Uterus (tissue), 3 donors: ENCODE measurements at regions not wholly inside any gene's neighbourhood (a gene's known extent, or its start where the extent isn't known, plus 50 kb on each side); places are given as distances from the start of the nearest gene placed in this dataset.

Experiments
- DNase-seq, 2 donors: peaks; one replicate each; pipeline ENCODE4 v3.0.0-alpha.2; 2019 to 2020
- H3K27ac ChIP-seq, 2 donors: fragments of 200-600 bp; sonication (generic); 1 replicate in 1 of 2; 2 replicates in 1 of 2; pipeline ENCODE4 v1.5.1; 2016 to 2018
- H3K27me3 ChIP-seq, 2 donors: fragments of 200-600 bp; sonication (generic); one replicate each; pipeline ENCODE4 v1.5.1; 2018 to 2019; ENCODE audit warnings: control low read depth in 1 of 2
- H3K36me3 ChIP-seq, 2 donors: fragments of 200-600 bp; sonication (generic); one replicate each; pipeline ENCODE4 v1.5.1; 2019; ENCODE audit warnings: control low read depth in 1 of 2
- H3K4me1 ChIP-seq, 2 donors: fragments of 200-600 bp; sonication (generic); one replicate each; pipeline ENCODE4 v1.5.1; 2018 to 2019; ENCODE audit warnings: control low read depth in 1 of 2
- H3K4me3 ChIP-seq, 2 donors: fragments of 200-600 bp; sonication (generic); 1 replicate in 1 of 2; 2 replicates in 1 of 2; pipeline ENCODE4 v1.5.1; 2018 to 2019; ENCODE audit warnings: mild to moderate bottlenecking in 1 of 2
- H3K9me3 ChIP-seq, 2 donors: fragments of 200-600 bp; sonication (generic); one replicate each; pipeline ENCODE4 v1.5.1; 2019; ENCODE audit warnings: control low read depth in 1 of 2
- CTCF ChIP-seq, 4 experiments: fragments of 200-600 bp in 2 of 4; fragments of 450-650 bp in 2 of 4; sonication (generic) in 2 of 4; IDR thresholded peaks; one replicate each; pipeline ENCODE4 v1.5.1; 2016 to 2019; ENCODE audit warnings: antibody characterized with exemption in 4 of 4, mild to moderate bottlenecking in 2 of 4, moderate library complexity in 1 of 4
- POLR2A ChIP-seq, 2 donors: fragments of 450-650 bp; IDR thresholded peaks; one replicate each; pipeline ENCODE4 v1.6.1; 2016; ENCODE audit warnings: antibody characterized with exemption in 2 of 2, mild to moderate bottlenecking in 1 of 2, moderate library complexity in 1 of 2
- intact Hi-C: fragments of 100-400 bp; cut with DNase I; formaldehyde crosslinking; loops from one replicate; pipeline ENCODE4 v1.15.1; 2023; ENCODE audit warnings: low total_unique reads
- donor health status: DM: yes; HTN: yes; CAD: no.

- TF ChIP-seq CTCF (IDR thresholded peaks at IDR 0.05): no peak
- TF ChIP-seq POLR2A (IDR thresholded peaks at IDR 0.05): no peak
- Histone ChIP-seq H3K36me3 (no peaks in the 10 kb centered on the region), H3K4me3 (no peak overlapping the region), H3K27me3 (no peaks in the 10 kb centered on the region), H3K27ac (no peak overlapping the region), H3K4me1 (peaks cover 0 to 20% of the 10 kb centered on the region in 2 donors), H3K9me3 (no peaks in the 10 kb centered on the region)
- DNase-seq: no peak
- intact Hi-C loops: no loop called here
Observed at GRCh38 chr2:10191554-10191953, 69.0 kb downstream of the RRM2 start.

- Histone ChIP-seq H3K36me3 (no peaks in the 10 kb centered on the region), H3K27ac (no peak overlapping the region), H3K9me3 (no peaks in the 10 kb centered on the region), H3K4me3 (no peak overlapping the region), H3K27me3 (no peaks in the 10 kb centered on the region), H3K4me1 (peaks cover 0 to 23% of the 10 kb centered on the region in 2 donors)
- no peak for TF ChIP-seq POLR2A (IDR thresholded peaks at IDR 0.05)
- TF ChIP-seq CTCF (IDR thresholded peaks at IDR 0.05): no peak
- no peak for DNase-seq
- intact Hi-C loops: no loop called here
Observed at GRCh38 chr2:10192392-10193015, 70.0 kb downstream of the RRM2 start.

- Histone ChIP-seq H3K9me3 (no peaks in the 10 kb centered on the region), H3K4me1 (peaks cover 0 to 23% of the 10 kb centered on the region in 2 donors), H3K27me3 (no peaks in the 10 kb centered on the region), H3K27ac (peak overlapping the region; percentile 61 to 68), H3K36me3 (no peaks in the 10 kb centered on the region), H3K4me3 (no peak overlapping the region)
- TF ChIP-seq CTCF (IDR thresholded peaks at IDR 0.05) (no peak), POLR2A (IDR thresholded peaks at IDR 0.05) (no peak)
- no peak for DNase-seq
- intact Hi-C loops: no loop called here
Observed at GRCh38 chr2:10193276-10193795, 70.8 kb downstream of the RRM2 start.

GRCh38 chr2:10193851-10194820, 71.6 kb downstream of the RRM2 start:
- TF ChIP-seq POLR2A (IDR thresholded peaks at IDR 0.05): no peak
- TF ChIP-seq CTCF (IDR thresholded peaks at IDR 0.05): no peak
- no peaks in the 10 kb centered on the region for H3K36me3 ChIP-seq
- H3K4me3 ChIP-seq: no peak overlapping the region
- intact Hi-C loops: no loop called here
- DNase-seq: no peak
- peak overlapping the region; percentile 61 to 68 for H3K27ac ChIP-seq
- H3K9me3 ChIP-seq: no peaks in the 10 kb centered on the region
- H3K27me3 ChIP-seq: no peaks in the 10 kb centered on the region
- peaks cover 0 to 23% of the 10 kb centered on the region in 2 donors for H3K4me1 ChIP-seq
